ENCODE measurements at regions not wholly inside any gene's neighbourhood (a gene's known extent, or its start where the extent isn't known, plus 50 kb on each side); places are given as distances from the start of the nearest gene placed in this dataset.
"Not testable (repeated sequence)": the region's sequence is repeated elsewhere in the genome, so short reads cannot be mapped to it uniquely, and the experiment has no call there.

GRCh38 chr4:133316909-133317308 is 167.8 kb downstream of the PCDH10 start:
- TF ChIP-seq ZFX (IDR thresholded peaks at IDR 0.05), result no peak
- no peak for TF ChIP-seq CTCF (conservative IDR thresholded peaks at IDR 0.05)
- H3K27ac ChIP-seq, result no peak overlapping the region

- no peak overlapping the region for H3K27ac ChIP-seq
- no peak for TF ChIP-seq ZFX (IDR thresholded peaks at IDR 0.05)
- TF ChIP-seq CTCF (conservative IDR thresholded peaks at IDR 0.05), result no peak
Measured at GRCh38 chr4:133314991-133315390, 165.9 kb downstream of the PCDH10 start.

- TF ChIP-seq CTCF (conservative IDR thresholded peaks at IDR 0.05) (no peak), ZFX (IDR thresholded peaks at IDR 0.05) (no peak)
- no peak overlapping the region for H3K27ac ChIP-seq
Measured at GRCh38 chr4:133287396-133287795, 138.3 kb downstream of the PCDH10 start.

GRCh38 chr4:133278591-133278990 is 129.5 kb downstream of the PCDH10 start:
- no peak overlapping the region for H3K27ac ChIP-seq
- TF ChIP-seq CTCF (conservative IDR thresholded peaks at IDR 0.05) (no peak), ZFX (IDR thresholded peaks at IDR 0.05) (no peak)

GRCh38 chr4:133277940-133278339 is 128.8 kb downstream of the PCDH10 start:
- H3K27ac ChIP-seq, result not testable (repeated sequence)

GRCh38 chr4:133275246-133275645 is 126.2 kb downstream of the PCDH10 start:
- no peak overlapping the region for H3K27ac ChIP-seq
- TF ChIP-seq ZFX (IDR thresholded peaks at IDR 0.05) (no peak), CTCF (conservative IDR thresholded peaks at IDR 0.05) (no peak)

- TF ChIP-seq ZFX (IDR thresholded peaks at IDR 0.05) (no peak), CTCF (conservative IDR thresholded peaks at IDR 0.05) (no peak)
- no peak overlapping the region for H3K27ac ChIP-seq
Measured at GRCh38 chr4:133273401-133273800, 124.3 kb downstream of the PCDH10 start.

GRCh38 chr4:133270021-133270570 is 121.0 kb downstream of the PCDH10 start:
- no peak overlapping the region for H3K27ac ChIP-seq

More at GRCh38 chr4:133270021-133270570, 121.0 kb downstream of the PCDH10 start:
- TF ChIP-seq ZFX (IDR thresholded peaks at IDR 0.05), result no peak
- TF ChIP-seq CTCF (conservative IDR thresholded peaks at IDR 0.05), result no peak
